ENCODE measurements at regions not wholly inside any gene's neighbourhood (a gene's known extent, or its start where the extent isn't known, plus 50 kb on each side); places are given as distances from the start of the nearest gene placed in this dataset.

- dilution Hi-C loops (cut with HindIII; ENCODE audit: low sequenced_read_pairs, unreplicated experiment) (no loop called here), in situ Hi-C loops (cut with MboI; ENCODE audit: low sequenced_read_pairs) (no loop called here), intact Hi-C loops (cut with micrococcal nuclease) (no loop called here)
- H3K27ac ChIP-seq (ENCODE audit: insufficient read depth, low read length), result no peak overlapping the region
- no TSS peak for BruUV-seq (replicated peaks)
- no peak overlapping the region for H2BK120ac ChIP-seq (ENCODE audit: low read depth, low read length)
- no peak overlapping the region for H2BK5ac ChIP-seq (ENCODE audit: low read depth, low read length, poor library complexity, severe bottlenecking)
- TF ChIP-seq MXI1 (IDR thresholded peaks at IDR 0.05; ENCODE audit: borderline replicate concordance, low read depth, low read length) (no peak), NFE2L2 (IDR thresholded peaks at IDR 0.05; ENCODE audit: low read depth, low read length) (no peak), SMC3 (IDR thresholded peaks at IDR 0.05; ENCODE audit: low read depth, low read length) (no peak), MAZ (IDR thresholded peaks at IDR 0.05; ENCODE audit: borderline replicate concordance, low read depth, low read length) (no peak), MAFK (IDR thresholded peaks at IDR 0.05; ENCODE audit: low read depth, low read length) (no peak), RAD21 (IDR thresholded peaks at IDR 0.05; ENCODE audit: low read length) (no peak), CEBPB (IDR thresholded peaks at IDR 0.05; ENCODE audit: low read depth, low read length) (no peak), FOS (IDR thresholded peaks at IDR 0.05; ENCODE audit: low read depth, low read length) (no peak), POLR2A (IDR thresholded peaks at IDR 0.05; ENCODE audit: low read depth, low read length) (no peak), BHLHE40 (IDR thresholded peaks at IDR 0.05; ENCODE audit: low read depth, low read length) (no peak), RFX5 (IDR thresholded peaks at IDR 0.05; ENCODE audit: low read depth, low read length) (no peak), CHD1 (IDR thresholded peaks at IDR 0.05; ENCODE audit: low read depth, low read length) (no peak), ELK1 (IDR thresholded peaks at IDR 0.05; ENCODE audit: borderline replicate concordance, low read depth, low read length) (no peak), RCOR1 (IDR thresholded peaks at IDR 0.05; ENCODE audit: insufficient replicate concordance, low read length) (no peak)
- TF ChIP-seq, protein P1, sequence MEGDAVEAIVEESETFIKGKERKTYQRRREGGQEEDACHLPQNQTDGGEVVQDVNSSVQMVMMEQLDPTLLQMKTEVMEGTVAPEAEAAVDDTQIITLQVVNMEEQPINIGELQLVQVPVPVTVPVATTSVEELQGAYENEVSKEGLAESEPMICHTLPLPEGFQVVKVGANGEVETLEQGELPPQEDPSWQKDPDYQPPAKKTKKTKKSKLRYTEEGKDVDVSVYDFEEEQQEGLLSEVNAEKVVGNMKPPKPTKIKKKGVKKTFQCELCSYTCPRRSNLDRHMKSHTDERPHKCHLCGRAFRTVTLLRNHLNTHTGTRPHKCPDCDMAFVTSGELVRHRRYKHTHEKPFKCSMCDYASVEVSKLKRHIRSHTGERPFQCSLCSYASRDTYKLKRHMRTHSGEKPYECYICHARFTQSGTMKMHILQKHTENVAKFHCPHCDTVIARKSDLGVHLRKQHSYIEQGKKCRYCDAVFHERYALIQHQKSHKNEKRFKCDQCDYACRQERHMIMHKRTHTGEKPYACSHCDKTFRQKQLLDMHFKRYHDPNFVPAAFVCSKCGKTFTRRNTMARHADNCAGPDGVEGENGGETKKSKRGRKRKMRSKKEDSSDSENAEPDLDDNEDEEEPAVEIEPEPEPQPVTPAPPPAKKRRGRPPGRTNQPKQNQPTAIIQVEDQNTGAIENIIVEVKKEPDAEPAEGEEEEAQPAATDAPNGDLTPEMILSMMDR (conservative IDR thresholded peaks at IDR 0.05; ENCODE audit: low read depth, low read length), result no peak
- TF ChIP-seq, protein P2, sequence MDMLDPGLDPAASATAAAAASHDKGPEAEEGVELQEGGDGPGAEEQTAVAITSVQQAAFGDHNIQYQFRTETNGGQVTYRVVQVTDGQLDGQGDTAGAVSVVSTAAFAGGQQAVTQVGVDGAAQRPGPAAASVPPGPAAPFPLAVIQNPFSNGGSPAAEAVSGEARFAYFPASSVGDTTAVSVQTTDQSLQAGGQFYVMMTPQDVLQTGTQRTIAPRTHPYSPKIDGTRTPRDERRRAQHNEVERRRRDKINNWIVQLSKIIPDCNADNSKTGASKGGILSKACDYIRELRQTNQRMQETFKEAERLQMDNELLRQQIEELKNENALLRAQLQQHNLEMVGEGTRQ (IDR thresholded peaks at IDR 0.05; ENCODE audit: low read depth, low read length), result no peak
- POLR2A ChIA-PET (ENCODE audit: unreplicated experiment), result no interaction called here
- H2AK5ac ChIP-seq (ENCODE audit: low read depth, low read length), result no peak overlapping the region
- no peak overlapping the region for H2AK9ac ChIP-seq (replicated peaks; ENCODE audit: low read depth, low read length, poor library complexity)
- no peak overlapping the region for H3K4ac ChIP-seq (ENCODE audit: low read depth, low read length)
- no peak overlapping the region for H3K14ac ChIP-seq (replicated peaks; ENCODE audit: low read depth, low read length)
- H3K18ac ChIP-seq (ENCODE audit: low read depth, low read length), result no peak overlapping the region
- ATAC-seq (ENCODE audit: low read depth) (no peak), DNase-seq (no peak)
- H3K9me1 ChIP-seq (ENCODE audit: insufficient read depth, low read length), result no peaks in the 10 kb centered on the region
- no peak overlapping the region for H2AFZ ChIP-seq (replicated peaks; ENCODE audit: low read length, poor library complexity)
- CTCF ChIA-PET, result no interaction called here
- no CpG with 5 or more reads among the region's 1 CpG for WGBS, 2 experiments (ENCODE audit: extremely low coverage in 2 of 2, insufficient read length in 1 of 2)
- H3K4me1 ChIP-seq (ENCODE audit: control insufficient read depth, insufficient read depth, low read length), result no peaks in the 10 kb centered on the region
- H2BK15ac ChIP-seq (ENCODE audit: low read depth, low read length), result no peak overlapping the region
- no peaks in the 10 kb centered on the region for H3K9me3 ChIP-seq (ENCODE audit: control insufficient read depth, insufficient read depth, low read length)
- no peak overlapping the region for H4K5ac ChIP-seq (ENCODE audit: low read depth, low read length)
- no peak overlapping the region for H2BK20ac ChIP-seq (ENCODE audit: low read depth, low read length)
- H3K23ac ChIP-seq (ENCODE audit: low read depth, low read length), result no peak overlapping the region
- H3K56ac ChIP-seq (ENCODE audit: extremely low read depth, insufficient read depth, low read length), result no peak overlapping the region
- no peak overlapping the region for H4K91ac ChIP-seq (ENCODE audit: insufficient read depth, low read depth, low read length)
- H3K79me1 ChIP-seq (ENCODE audit: low read depth in 1 of 2, low read length in 2 of 2), result no peaks in the 10 kb centered on the region
- no peak overlapping the region for H4K8ac ChIP-seq (ENCODE audit: low read depth in 2 of 2, low read length in 2 of 2)
- H3K4me3 ChIP-seq (ENCODE audit: insufficient read depth, low read depth, low read length), result no peak overlapping the region
- H3K36me3 ChIP-seq (ENCODE audit: control insufficient read depth, insufficient read depth, low read length), result no peaks in the 10 kb centered on the region
- H3K4me2 ChIP-seq (ENCODE audit: low read depth, low read length), result no peak overlapping the region
- no peak overlapping the region for H3K9ac ChIP-seq (ENCODE audit: low read depth, low read length)
- no peaks in the 10 kb centered on the region for H4K20me1 ChIP-seq (ENCODE audit: insufficient read depth, low read length)
- H3K27me3 ChIP-seq (ENCODE audit: control insufficient read depth, insufficient read depth, low read length), result no peaks in the 10 kb centered on the region
These were observed 627.9 kb downstream of the KCTD16 start for GRCh38 chr5:144798595-144798994.

Data from IMR-90 (cell line).